Loucy (cell line): ENCODE measurements at regions not wholly inside any gene's neighbourhood (a gene's known extent, or its start where the extent isn't known, plus 50 kb on each side); places are given as distances from the start of the nearest gene placed in this dataset.
"Not testable (repeated sequence)": the region's sequence is repeated elsewhere in the genome, so short reads cannot be mapped to it uniquely, and the experiment has no call there.

ENCODE experiments used
- H2AFZ ChIP-seq: fragments of 200-600 bp; sonication (generic); 2 replicates; pipeline ENCODE4 v1.6.0; 2016; ENCODE audit warnings: antibody characterized with exemption, mild to moderate bottlenecking, low read length, moderate library complexity
- H3F3A ChIP-seq: fragments of 200-600 bp; 2 replicates; pipeline ENCODE4 v1.6.0; 2016; ENCODE audit warnings: antibody characterized with exemption, low read depth, mild to moderate bottlenecking
- H3K27me3 ChIP-seq: fragments of 200-600 bp; sonication (generic); 2 replicates; pipeline ENCODE4 v1.6.1; 2014; ENCODE audit warnings: low read length, mild to moderate bottlenecking; ENCODE audit not compliant: insufficient read depth, poor library complexity, severe bottlenecking
- H3K36me3 ChIP-seq: fragments of 200-600 bp; sonication (generic); 2 replicates; pipeline ENCODE4 v1.6.1; 2016; ENCODE audit warnings: low read length; ENCODE audit not compliant: insufficient read depth
- H3K4me1 ChIP-seq: fragments of 200-600 bp; sonication (generic); 2 replicates; pipeline ENCODE4 v1.5.1; 2014; ENCODE audit warnings: low read length, mild to moderate bottlenecking; ENCODE audit not compliant: insufficient read depth, poor library complexity, severe bottlenecking
- H3K4me2 ChIP-seq: fragments of 200-600 bp; sonication (generic); 2 replicates; pipeline ENCODE4 v1.6.0; 2014; ENCODE audit warnings: antibody characterized with exemption, low read length, low read depth, mild to moderate bottlenecking; ENCODE audit not compliant: poor library complexity, severe bottlenecking
- H3K4me3 ChIP-seq: fragments of 200-600 bp; sonication (generic); 2 replicates; pipeline ENCODE4 v1.5.1; 2014; ENCODE audit warnings: low read length, mild to moderate bottlenecking, mixed read lengths; ENCODE audit not compliant: poor library complexity, severe bottlenecking
- H3K79me2 ChIP-seq: fragments of 200-600 bp; sonication (generic); 2 replicates; pipeline ENCODE4 v1.6.1; 2014; ENCODE audit warnings: low read length; ENCODE audit not compliant: insufficient read depth
- H3K9ac ChIP-seq: fragments of 200-600 bp; sonication (generic); 2 replicates; pipeline ENCODE4 v1.6.0; 2014; ENCODE audit warnings: mild to moderate bottlenecking, low read depth, low read length, moderate library complexity; ENCODE audit not compliant: poor library complexity, severe bottlenecking
- H3K9me2 ChIP-seq: fragments of 200-600 bp; sonication (generic); replicated peaks from 2 replicates; pipeline ENCODE4 v1.6.1; 2016; ENCODE audit warnings: low read depth, low read length, mixed read lengths
- H3K9me3 ChIP-seq: fragments of 200-600 bp; sonication (generic); 2 replicates; pipeline ENCODE4 v1.6.1; 2014; ENCODE audit warnings: mild to moderate bottlenecking, antibody characterized with exemption, low read length, low read depth; ENCODE audit not compliant: insufficient read depth
- H4K20me1 ChIP-seq: fragments of 200-600 bp; sonication (generic); 2 replicates; pipeline ENCODE4 v1.6.0; 2014; ENCODE audit warnings: antibody characterized with exemption, low read length, mild to moderate bottlenecking; ENCODE audit not compliant: insufficient read depth, poor library complexity, severe bottlenecking
- CTCF ChIP-seq: fragments of 200-600 bp; sonication (generic); conservative IDR thresholded peaks from 2 replicates; pipeline ENCODE4 v1.5.1; 2014; ENCODE audit warnings: mild to moderate bottlenecking, antibody characterized with exemption, low read length
- EZH2phosphoT487 ChIP-seq: fragments of 200-600 bp; IDR thresholded peaks from 2 replicates; pipeline ENCODE4 v1.6.1; 2018; ENCODE audit warnings: antibody characterized with exemption, mild to moderate bottlenecking, moderate library complexity, borderline replicate concordance

GRCh38 chr5:110836851-110837250 is 98.0 kb downstream of the SLC25A46 start:
- no peaks in the 10 kb centered on the region for H3K27me3 ChIP-seq
- no peak overlapping the region for H3K9ac ChIP-seq
- no peak overlapping the region for H3K4me3 ChIP-seq
- no peaks in the 10 kb centered on the region for H3K9me3 ChIP-seq
- no peaks in the 10 kb centered on the region; the same call in 1 of the 2 replicates for H3F3A ChIP-seq
- H2AFZ ChIP-seq: no peak overlapping the region
- H3K79me2 ChIP-seq: no peaks in the 10 kb centered on the region
- H3K4me2 ChIP-seq: no peak overlapping the region
- no peaks in the 10 kb centered on the region for H3K9me2 ChIP-seq
- H3K36me3 ChIP-seq: no peaks in the 10 kb centered on the region
- TF ChIP-seq CTCF: no peak
- no peak for TF ChIP-seq EZH2phosphoT487
- H4K20me1 ChIP-seq: no peaks in the 10 kb centered on the region
- peaks cover 63% of the 10 kb centered on the region for H3K4me1 ChIP-seq

DNA sequence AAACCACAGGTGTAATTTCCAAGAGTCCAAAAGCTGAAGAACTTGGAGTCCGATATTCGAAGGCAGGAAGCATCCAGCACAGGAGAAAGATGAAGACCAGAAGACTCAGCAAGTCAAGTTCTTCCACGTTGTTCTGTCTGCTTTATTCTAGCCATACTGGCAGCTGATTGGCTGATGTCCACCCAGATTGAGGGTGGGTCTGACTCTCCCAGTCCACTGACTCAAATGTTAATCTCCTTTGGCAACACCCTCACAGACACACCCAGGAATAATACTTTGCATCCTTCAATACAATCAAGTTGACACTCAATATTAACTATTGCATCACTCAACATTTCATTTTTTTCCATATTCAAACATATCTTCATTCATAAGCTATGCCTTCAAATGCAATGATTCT is 99.5 kb downstream of the SLC25A46 start:
- H3K4me2 ChIP-seq, H3K4me3 ChIP-seq, H4K20me1 ChIP-seq, H3K79me2 ChIP-seq, H3F3A ChIP-seq, H3K9ac ChIP-seq, H3K36me3 ChIP-seq, H3K27me3 ChIP-seq, H3K9me2 ChIP-seq, H3K9me3 ChIP-seq, H2AFZ ChIP-seq: not testable (repeated sequence)
- H3K4me1 ChIP-seq: peaks cover 63% of the 10 kb centered on the region

DNA sequence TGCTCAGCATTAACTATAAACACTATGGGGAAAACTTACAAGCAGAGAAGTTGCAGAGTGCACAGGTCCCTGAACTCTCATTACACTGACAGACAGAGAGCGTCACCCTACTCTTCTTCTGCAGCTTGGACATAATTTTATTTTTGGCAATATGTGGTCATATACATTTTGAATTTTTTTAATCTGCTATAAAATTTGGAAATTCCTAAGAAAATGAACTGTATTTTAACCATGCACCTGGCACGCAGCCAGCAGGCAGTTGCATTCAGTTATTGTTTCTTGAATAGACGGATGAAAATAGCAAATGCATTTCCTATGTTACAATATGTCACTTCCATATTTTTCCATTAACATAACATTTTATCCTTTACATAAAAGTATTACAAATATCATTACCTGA is 100.2 kb downstream of the SLC25A46 start:
- Histone ChIP-seq H3K4me3 (no peak overlapping the region), H2AFZ (no peak overlapping the region), H3K36me3 (no peaks in the 10 kb centered on the region), H4K20me1 (no peaks in the 10 kb centered on the region), H3K4me2 (peak overlapping the region; percentile 43), H3K79me2 (no peaks in the 10 kb centered on the region), H3K27me3 (no peaks in the 10 kb centered on the region), H3K9me3 (no peaks in the 10 kb centered on the region), H3F3A (no peaks in the 10 kb centered on the region; the same call in 1 of the 2 replicates), H3K9me2 (no peaks in the 10 kb centered on the region), H3K9ac (peak overlapping the region; percentile 42), H3K4me1 (peaks cover 63% of the 10 kb centered on the region)
- no peak for TF ChIP-seq CTCF
- no peak for TF ChIP-seq EZH2phosphoT487

- Histone ChIP-seq H3K9me3 (no peaks in the 10 kb centered on the region), H3F3A (no peaks in the 10 kb centered on the region), H3K4me2 (peak overlapping the region; percentile 43), H3K4me1 (peaks cover 54% of the 10 kb centered on the region), H2AFZ (0 out of 2 replicates have a peak overlapping the region, but pooled peaks have one; percentile 1), H4K20me1 (no peaks in the 10 kb centered on the region), H3K27me3 (no peaks in the 10 kb centered on the region), H3K4me3 (peak overlapping the region; percentile 11), H3K36me3 (no peaks in the 10 kb centered on the region), H3K9me2 (no peaks in the 10 kb centered on the region), H3K9ac (peak overlapping the region; percentile 42), H3K79me2 (no peaks in the 10 kb centered on the region)
- TF ChIP-seq CTCF (no peak), EZH2phosphoT487 (no peak)
Observed at GRCh38 chr5:110840347-110840960, 101.6 kb downstream of the SLC25A46 start.
